Right atrium auricular region (tissue), 2 donors: ENCODE measurements at regions not wholly inside any gene's neighbourhood (a gene's known extent, or its start where the extent isn't known, plus 50 kb on each side); places are given as distances from the start of the nearest gene placed in this dataset.

Experiments used
- DNase-seq: peaks from one replicate; pipeline ENCODE4 v3.0.0-alpha.2; 2019; ENCODE audit warnings: low spot score
- H3K27ac ChIP-seq, 2 donors: fragments of 200-600 bp; sonication (generic); 1 replicate in 1 of 2; 2 replicates in 1 of 2; pipeline ENCODE4 v1.5.1; 2016 to 2019
- H3K27me3 ChIP-seq, 2 donors: fragments of 200-600 bp; sonication (generic); one replicate each; pipeline versions ENCODE4 v1.5.1 to v1.6.0; 2017 to 2019
- H3K36me3 ChIP-seq: fragments of 200-600 bp; sonication (generic); one replicate; pipeline ENCODE4 v1.5.1; 2016
- H3K4me1 ChIP-seq, 2 donors: fragments of 200-600 bp; sonication (generic); one replicate each; pipeline versions ENCODE4 v1.5.1 to v1.6.0; 2017 to 2019
- H3K4me3 ChIP-seq, 2 donors: fragments of 200-600 bp; sonication (generic); 1 replicate in 1 of 2; 2 replicates in 1 of 2; pipeline ENCODE4 v1.5.1; 2017 to 2019; ENCODE audit warnings: mild to moderate bottlenecking in 1 of 2, moderate library complexity in 1 of 2
- H3K9me3 ChIP-seq, 2 donors: fragments of 200-600 bp; sonication (generic); one replicate each; pipeline ENCODE4 v1.5.1; 2019
- TF ChIP-seq, protein P1 (sequence below), 2 donors: fragments of 200-600 bp; sonication (generic); IDR thresholded peaks; one replicate each; pipeline ENCODE4 v1.5.1; 2019; ENCODE audit warnings: antibody characterized with exemption in 2 of 2

DNA sequence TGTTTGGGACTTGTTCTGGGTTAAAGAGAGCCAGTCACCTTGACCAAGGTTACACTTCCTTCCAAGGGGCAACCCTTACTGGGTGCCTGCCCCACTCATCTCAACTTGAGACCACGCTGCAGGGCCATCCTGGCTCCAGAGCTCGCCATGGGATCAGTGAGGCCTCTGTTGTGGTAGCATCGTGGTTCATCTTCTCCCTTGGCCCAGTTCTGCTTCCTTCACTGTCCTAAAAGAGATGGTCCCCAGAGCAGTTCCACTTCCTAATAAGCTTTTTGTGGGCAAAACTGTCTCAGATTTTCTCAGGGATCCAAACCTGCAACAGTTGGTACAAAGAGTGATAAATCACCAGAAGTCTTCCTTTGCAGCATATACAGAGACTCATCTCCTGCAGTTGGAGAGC lies 165.9 kb upstream of the TMEM260 start:
- Histone ChIP-seq H3K4me3 (no peak overlapping the region), H3K4me1 (no peaks in the 10 kb centered on the region), H3K27ac (no peak overlapping the region), H3K27me3 (no peaks in the 10 kb centered on the region), H3K36me3 (no peaks in the 10 kb centered on the region), H3K9me3 (no peaks in the 10 kb centered on the region)
- DNase-seq: no peak
- TF ChIP-seq, protein P1, sequence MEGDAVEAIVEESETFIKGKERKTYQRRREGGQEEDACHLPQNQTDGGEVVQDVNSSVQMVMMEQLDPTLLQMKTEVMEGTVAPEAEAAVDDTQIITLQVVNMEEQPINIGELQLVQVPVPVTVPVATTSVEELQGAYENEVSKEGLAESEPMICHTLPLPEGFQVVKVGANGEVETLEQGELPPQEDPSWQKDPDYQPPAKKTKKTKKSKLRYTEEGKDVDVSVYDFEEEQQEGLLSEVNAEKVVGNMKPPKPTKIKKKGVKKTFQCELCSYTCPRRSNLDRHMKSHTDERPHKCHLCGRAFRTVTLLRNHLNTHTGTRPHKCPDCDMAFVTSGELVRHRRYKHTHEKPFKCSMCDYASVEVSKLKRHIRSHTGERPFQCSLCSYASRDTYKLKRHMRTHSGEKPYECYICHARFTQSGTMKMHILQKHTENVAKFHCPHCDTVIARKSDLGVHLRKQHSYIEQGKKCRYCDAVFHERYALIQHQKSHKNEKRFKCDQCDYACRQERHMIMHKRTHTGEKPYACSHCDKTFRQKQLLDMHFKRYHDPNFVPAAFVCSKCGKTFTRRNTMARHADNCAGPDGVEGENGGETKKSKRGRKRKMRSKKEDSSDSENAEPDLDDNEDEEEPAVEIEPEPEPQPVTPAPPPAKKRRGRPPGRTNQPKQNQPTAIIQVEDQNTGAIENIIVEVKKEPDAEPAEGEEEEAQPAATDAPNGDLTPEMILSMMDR (IDR thresholded peaks at IDR 0.05): no peak

DNA sequence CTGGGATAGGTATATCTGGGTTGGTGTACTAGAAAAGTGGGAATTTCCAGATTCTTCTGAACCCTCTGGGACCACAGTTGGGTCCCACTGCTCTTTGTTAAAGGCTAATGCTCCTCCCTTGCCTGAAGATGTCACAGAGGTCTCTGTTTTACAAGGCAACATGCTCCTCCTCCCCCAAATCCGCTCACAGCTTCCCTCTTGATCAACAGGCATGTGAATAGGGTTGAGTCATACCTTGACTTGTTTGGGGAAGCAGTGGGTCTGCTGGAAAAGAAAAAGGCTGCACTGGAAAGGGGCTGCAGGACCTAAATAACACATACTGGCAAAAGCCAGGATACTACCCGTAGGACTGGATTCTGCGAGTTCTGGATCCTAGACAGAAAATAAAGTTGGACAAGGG lies 165.4 kb upstream of the TMEM260 start:
- Histone ChIP-seq H3K4me3 (no peak overlapping the region), H3K27ac (no peak overlapping the region), H3K4me1 (no peaks in the 10 kb centered on the region), H3K36me3 (no peaks in the 10 kb centered on the region), H3K9me3 (no peaks in the 10 kb centered on the region), H3K27me3 (no peaks in the 10 kb centered on the region)
- no peak for DNase-seq
- TF ChIP-seq, protein P1 (IDR thresholded peaks at IDR 0.05): no peak

DNA sequence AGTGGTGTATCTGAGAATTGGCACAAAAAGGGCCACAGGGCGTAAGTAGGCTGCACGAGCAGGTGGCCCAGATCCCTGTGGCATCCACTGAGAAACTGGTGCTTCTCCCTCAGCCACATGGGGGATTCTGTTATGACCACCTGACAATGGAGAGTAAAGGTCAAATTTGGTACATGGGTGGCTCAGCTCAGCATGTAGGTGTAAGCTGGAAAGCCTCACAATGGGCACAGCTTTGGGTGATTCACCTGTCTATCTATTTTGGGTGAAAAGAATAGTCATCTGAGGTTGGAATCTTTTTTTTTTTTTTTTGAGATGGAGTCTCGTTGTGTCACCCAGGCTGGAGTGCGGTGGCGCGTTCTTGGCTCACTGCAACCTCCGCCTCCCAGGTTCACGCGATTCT lies 163.4 kb upstream of the TMEM260 start:
- Histone ChIP-seq H3K9me3 (no peaks in the 10 kb centered on the region), H3K36me3 (no peaks in the 10 kb centered on the region), H3K4me3 (no peak overlapping the region), H3K27me3 (no peaks in the 10 kb centered on the region), H3K27ac (no peak overlapping the region), H3K4me1 (no peaks in the 10 kb centered on the region)
- TF ChIP-seq, protein P1 (IDR thresholded peaks at IDR 0.05): no peak
- no peak for DNase-seq

DNA sequence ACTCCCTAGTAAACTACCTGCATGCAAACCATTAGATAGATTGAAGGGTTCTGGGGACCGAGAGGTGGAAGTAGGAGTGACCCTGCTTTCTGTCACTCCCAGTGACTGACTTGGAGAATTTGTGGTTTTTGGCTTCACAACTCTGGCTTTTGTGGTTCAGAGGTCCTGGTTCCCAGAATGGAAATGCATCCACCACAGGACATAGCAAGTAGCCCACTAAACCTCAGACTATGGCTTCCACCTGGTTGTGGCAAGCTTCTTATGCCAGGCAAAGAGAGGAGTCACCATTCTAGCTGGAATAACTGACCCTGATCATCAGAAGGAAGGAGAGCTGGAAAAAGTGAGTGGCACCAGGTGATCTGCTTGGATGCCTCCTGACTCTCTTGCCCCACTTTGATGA lies 162.4 kb upstream of the TMEM260 start:
- H3K36me3 ChIP-seq: no peaks in the 10 kb centered on the region
- no peaks in the 10 kb centered on the region for H3K4me1 ChIP-seq
- H3K27ac ChIP-seq: no peak overlapping the region
- H3K27me3 ChIP-seq: no peaks in the 10 kb centered on the region
- DNase-seq: no peak
- H3K4me3 ChIP-seq: no peak overlapping the region
- H3K9me3 ChIP-seq: no peaks in the 10 kb centered on the region
- TF ChIP-seq, protein P1 (IDR thresholded peaks at IDR 0.05): no peak

DNA sequence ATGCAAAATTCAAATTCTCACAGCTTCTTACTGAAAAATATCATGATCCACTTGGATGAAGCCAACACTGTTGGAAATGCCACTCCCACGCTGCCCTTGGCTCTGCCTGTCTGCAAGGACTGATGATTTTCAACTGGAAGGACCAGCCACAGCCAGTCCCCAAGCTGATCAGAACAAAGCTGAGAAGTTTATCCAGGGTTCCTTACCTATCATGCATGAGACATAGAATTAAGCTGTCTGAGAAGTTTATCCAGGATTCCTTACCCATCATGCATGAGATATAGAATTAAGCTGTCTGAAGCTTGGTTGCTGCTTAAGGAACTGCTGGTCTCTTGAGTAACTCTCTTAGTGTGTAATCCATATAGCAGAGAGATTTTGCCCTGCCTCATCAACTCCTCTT lies 159.8 kb upstream of the TMEM260 start:
- TF ChIP-seq, protein P1 (IDR thresholded peaks at IDR 0.05): no peak
- no peak for DNase-seq

DNA sequence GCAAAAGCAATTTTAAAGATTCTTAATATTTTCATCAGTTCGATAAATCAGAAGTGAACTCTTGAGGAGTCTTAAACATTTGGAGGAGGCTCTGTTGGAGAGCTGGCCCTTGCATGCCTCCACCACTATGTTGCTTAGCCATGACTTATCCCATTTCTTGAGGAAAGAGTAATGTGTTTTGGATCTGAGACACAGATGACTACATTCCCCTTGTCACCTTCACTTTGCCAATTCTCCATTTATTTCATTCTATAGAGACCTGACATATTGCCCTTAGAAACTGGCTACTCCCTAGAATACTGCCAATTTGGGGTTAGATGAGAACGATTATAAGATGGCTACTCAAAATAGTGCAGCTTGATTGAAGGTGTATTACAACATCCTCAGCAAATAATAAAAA lies 157.4 kb upstream of the TMEM260 start:
- TF ChIP-seq, protein P1 (IDR thresholded peaks at IDR 0.05): no peak
- H3K4me3 ChIP-seq: no peak overlapping the region
- no peaks in the 10 kb centered on the region for H3K36me3 ChIP-seq
- H3K27me3 ChIP-seq: no peaks in the 10 kb centered on the region
- no peaks in the 10 kb centered on the region for H3K4me1 ChIP-seq
- no peaks in the 10 kb centered on the region for H3K9me3 ChIP-seq
- DNase-seq: no peak
- no peak overlapping the region for H3K27ac ChIP-seq

More for the DNA sequence above, 159.8 kb upstream of the TMEM260 start:
- Histone ChIP-seq H3K27me3 (no peaks in the 10 kb centered on the region), H3K36me3 (no peaks in the 10 kb centered on the region), H3K27ac (no peak overlapping the region), H3K4me1 (no peaks in the 10 kb centered on the region), H3K4me3 (no peak overlapping the region), H3K9me3 (no peaks in the 10 kb centered on the region)
